ENCODE measurements at regions not wholly inside any gene's neighbourhood (a gene's known extent, or its start where the extent isn't known, plus 50 kb on each side); places are given as distances from the start of the nearest gene placed in this dataset.

GRCh38 chr14:76603713-76604112 is 157.6 kb upstream of the VASH1 start:
- Histone ChIP-seq H3K9me3 (ENCODE audit: low read depth) (no peaks in the 10 kb centered on the region), H3K9me2 (ENCODE audit: insufficient read depth) (no peaks in the 10 kb centered on the region), H3K36me3 (ENCODE audit: low read depth) (no peaks in the 10 kb centered on the region), H3F3A (ENCODE audit: insufficient read depth) (no peaks in the 10 kb centered on the region), H3K79me2 (ENCODE audit: insufficient read depth) (no peaks in the 10 kb centered on the region), H2AFZ (no peak overlapping the region), H3K9ac (no peak overlapping the region), H3K4me1 (ENCODE audit: insufficient read depth) (no peaks in the 10 kb centered on the region), H3K27me3 (replicated peaks; ENCODE audit: insufficient read depth) (peaks cover 7% of the 10 kb centered on the region), H4K20me1 (ENCODE audit: insufficient read depth) (no peaks in the 10 kb centered on the region), H3K4me3 (no peak overlapping the region), H3K27ac (no peak overlapping the region), H3K4me2 (ENCODE audit: unreplicated experiment) (no peak overlapping the region)
- no peak for DNase-seq
- 43 to 55% methylated on average over 7 of the region's 7 CpGs for WGBS, 2 experiments (ENCODE audit: low coverage in 1 of 2, low lambda C conversion rate in 2 of 2, missing lambda C conversion rate in 2 of 2)
- in situ Hi-C loops (cut with MboI): no loop called here
- TF ChIP-seq EZH2phosphoT487 (IDR thresholded peaks at IDR 0.05; ENCODE audit: insufficient read depth, low read depth): no peak

GRCh38 chr14:76607510-76607909 is 153.8 kb upstream of the VASH1 start:
- Histone ChIP-seq H3K4me2 (ENCODE audit: unreplicated experiment) (no peak overlapping the region), H3F3A (ENCODE audit: insufficient read depth) (no peaks in the 10 kb centered on the region), H2AFZ (no peak overlapping the region), H3K9me3 (ENCODE audit: low read depth) (no peaks in the 10 kb centered on the region), H3K79me2 (ENCODE audit: insufficient read depth) (no peaks in the 10 kb centered on the region), H3K9me2 (ENCODE audit: insufficient read depth) (no peaks in the 10 kb centered on the region), H4K20me1 (ENCODE audit: insufficient read depth) (no peaks in the 10 kb centered on the region), H3K9ac (no peak overlapping the region), H3K27ac (no peak overlapping the region), H3K4me1 (ENCODE audit: insufficient read depth) (no peaks in the 10 kb centered on the region), H3K27me3 (replicated peaks; ENCODE audit: insufficient read depth) (peaks cover 7% of the 10 kb centered on the region), H3K4me3 (no peak overlapping the region), H3K36me3 (ENCODE audit: low read depth) (no peaks in the 10 kb centered on the region)
- 19 to 25% methylated on average over 10 of the region's 10 CpGs for WGBS, 2 experiments (ENCODE audit: low coverage in 1 of 2, low lambda C conversion rate in 2 of 2, missing lambda C conversion rate in 2 of 2)
- in situ Hi-C loops (cut with MboI): no loop called here
- no peak for DNase-seq
- TF ChIP-seq EZH2phosphoT487 (IDR thresholded peaks at IDR 0.05; ENCODE audit: insufficient read depth, low read depth) (no peak), EZH2 (IDR thresholded peaks at IDR 0.05; ENCODE audit: insufficient read depth, poor library complexity, severe bottlenecking) (no peak)

- no peaks in the 10 kb centered on the region for H3K9me2 ChIP-seq (ENCODE audit: insufficient read depth)
- WGBS, 2 experiments (ENCODE audit: low coverage in 1 of 2, low lambda C conversion rate in 2 of 2, missing lambda C conversion rate in 2 of 2): 11 to 12% methylated on average over 5 of the region's 5 CpGs
- peaks cover 9% of the 10 kb centered on the region; the same call in 1 of the 2 replicates for H3K27me3 ChIP-seq (replicated peaks; ENCODE audit: insufficient read depth)
- no peak for DNase-seq
- no peak overlapping the region for H3K9ac ChIP-seq
- in situ Hi-C loops (cut with MboI): no loop called here
- no peak overlapping the region for H3K4me2 ChIP-seq (ENCODE audit: unreplicated experiment)
- H3K36me3 ChIP-seq (ENCODE audit: low read depth): no peaks in the 10 kb centered on the region
- H3K79me2 ChIP-seq (ENCODE audit: insufficient read depth): no peaks in the 10 kb centered on the region
- no peaks in the 10 kb centered on the region for H3F3A ChIP-seq (ENCODE audit: insufficient read depth)
- no peaks in the 10 kb centered on the region for H4K20me1 ChIP-seq (ENCODE audit: insufficient read depth)
- no peak overlapping the region for H3K27ac ChIP-seq
- H3K4me3 ChIP-seq: no peak overlapping the region
- no peaks in the 10 kb centered on the region for H3K9me3 ChIP-seq (ENCODE audit: low read depth)
- H2AFZ ChIP-seq: no peak overlapping the region
- no peaks in the 10 kb centered on the region for H3K4me1 ChIP-seq (ENCODE audit: insufficient read depth)
- no peak for TF ChIP-seq EZH2phosphoT487 (IDR thresholded peaks at IDR 0.05; ENCODE audit: insufficient read depth, low read depth)
- TF ChIP-seq EZH2 (IDR thresholded peaks at IDR 0.05; ENCODE audit: insufficient read depth, poor library complexity, severe bottlenecking): no peak
Observed at GRCh38 chr14:76612654-76613053, 148.6 kb upstream of the VASH1 start.

GRCh38 chr14:76613616-76614015 is 147.7 kb upstream of the VASH1 start:
- Histone ChIP-seq H3K9me3 (ENCODE audit: low read depth) (no peaks in the 10 kb centered on the region), H3K9me2 (ENCODE audit: insufficient read depth) (no peaks in the 10 kb centered on the region), H3K36me3 (ENCODE audit: low read depth) (no peaks in the 10 kb centered on the region), H3K9ac (no peak overlapping the region), H3K79me2 (ENCODE audit: insufficient read depth) (no peaks in the 10 kb centered on the region), H3K4me2 (ENCODE audit: unreplicated experiment) (no peak overlapping the region), H3F3A (ENCODE audit: insufficient read depth) (no peaks in the 10 kb centered on the region), H3K27me3 (replicated peaks; ENCODE audit: insufficient read depth) (0 out of 2 replicates have a peak, but pooled peaks cover 5% of the 10 kb centered on the region), H3K4me1 (ENCODE audit: insufficient read depth) (no peaks in the 10 kb centered on the region), H4K20me1 (ENCODE audit: insufficient read depth) (no peaks in the 10 kb centered on the region), H2AFZ (no peak overlapping the region), H3K4me3 (no peak overlapping the region), H3K27ac (no peak overlapping the region)
- no peak for DNase-seq
- no peak for TF ChIP-seq EZH2 (IDR thresholded peaks at IDR 0.05; ENCODE audit: insufficient read depth, poor library complexity, severe bottlenecking)
- TF ChIP-seq EZH2phosphoT487 (IDR thresholded peaks at IDR 0.05; ENCODE audit: insufficient read depth, low read depth): no peak
- in situ Hi-C loops (cut with MboI): no loop called here
- WGBS, 2 experiments (ENCODE audit: low coverage in 1 of 2, low lambda C conversion rate in 2 of 2, missing lambda C conversion rate in 2 of 2): 61 to 79% methylated on average over 2 of the region's 2 CpGs

GRCh38 chr14:76615331-76615730 is 145.9 kb upstream of the VASH1 start:
- H3K9me2 ChIP-seq (ENCODE audit: insufficient read depth): no peaks in the 10 kb centered on the region
- no peaks in the 10 kb centered on the region for H4K20me1 ChIP-seq (ENCODE audit: insufficient read depth)
- H2AFZ ChIP-seq: no peak overlapping the region
- H3K9me3 ChIP-seq (ENCODE audit: low read depth): no peaks in the 10 kb centered on the region
- no peaks in the 10 kb centered on the region for H3K79me2 ChIP-seq (ENCODE audit: insufficient read depth)
- WGBS, 2 experiments (ENCODE audit: low coverage in 1 of 2, low lambda C conversion rate in 2 of 2, missing lambda C conversion rate in 2 of 2): 9 to 23% methylated on average over 6 to 9 of the region's 9 CpGs
- TF ChIP-seq EZH2 (IDR thresholded peaks at IDR 0.05; ENCODE audit: insufficient read depth, poor library complexity, severe bottlenecking) (no peak), EZH2phosphoT487 (IDR thresholded peaks at IDR 0.05; ENCODE audit: insufficient read depth, low read depth) (no peak)
- no peak overlapping the region for H3K9ac ChIP-seq
- 0 out of 2 replicates have a peak, but pooled peaks cover 5% of the 10 kb centered on the region for H3K27me3 ChIP-seq (replicated peaks; ENCODE audit: insufficient read depth)
- no peak overlapping the region for H3K27ac ChIP-seq
- H3K4me1 ChIP-seq (ENCODE audit: insufficient read depth): no peaks in the 10 kb centered on the region
- H3K4me2 ChIP-seq (ENCODE audit: unreplicated experiment): no peak overlapping the region
- in situ Hi-C loops (cut with MboI): no loop called here
- H3K4me3 ChIP-seq: no peak overlapping the region
- H3K36me3 ChIP-seq (ENCODE audit: low read depth): no peaks in the 10 kb centered on the region
- H3F3A ChIP-seq (ENCODE audit: insufficient read depth): no peaks in the 10 kb centered on the region
- peak; percentile 5 for DNase-seq

Data from GM23248 (cell line).